HG03442 (cell line): ENCODE measurements at regions not wholly inside any gene's neighbourhood (a gene's known extent, or its start where the extent isn't known, plus 50 kb on each side); places are given as distances from the start of the nearest gene placed in this dataset.

ENCODE experiments used
- ATAC-seq: cut with Tn5 transposase; IDR thresholded peaks from one replicate; pipeline ENCODE4 v1.9.1; 2021; ENCODE audit warnings: mild to moderate bottlenecking, moderate library complexity; ENCODE audit not compliant: unreplicated experiment

DNA sequence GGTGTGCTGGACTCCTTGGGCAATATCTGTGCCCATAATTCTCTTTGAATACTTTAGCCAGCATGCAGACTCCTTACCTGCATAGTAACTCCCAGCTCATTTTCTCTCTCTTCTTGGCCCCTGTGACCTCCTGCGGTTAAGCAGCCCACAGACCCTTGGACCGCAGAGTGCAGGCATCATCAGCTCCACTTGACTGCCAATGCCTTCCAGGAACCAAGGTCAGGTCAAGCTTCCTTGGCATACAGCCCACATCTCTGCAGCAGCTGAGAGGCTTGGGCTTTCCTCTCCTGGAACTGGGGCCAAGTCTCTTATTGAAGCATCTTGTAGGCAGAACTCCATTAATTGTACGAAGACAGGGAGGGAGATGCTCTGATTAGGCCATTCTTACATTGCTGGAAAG lies 130.1 kb upstream of the PIEZO2 start:
- no peak for ATAC-seq

DNA sequence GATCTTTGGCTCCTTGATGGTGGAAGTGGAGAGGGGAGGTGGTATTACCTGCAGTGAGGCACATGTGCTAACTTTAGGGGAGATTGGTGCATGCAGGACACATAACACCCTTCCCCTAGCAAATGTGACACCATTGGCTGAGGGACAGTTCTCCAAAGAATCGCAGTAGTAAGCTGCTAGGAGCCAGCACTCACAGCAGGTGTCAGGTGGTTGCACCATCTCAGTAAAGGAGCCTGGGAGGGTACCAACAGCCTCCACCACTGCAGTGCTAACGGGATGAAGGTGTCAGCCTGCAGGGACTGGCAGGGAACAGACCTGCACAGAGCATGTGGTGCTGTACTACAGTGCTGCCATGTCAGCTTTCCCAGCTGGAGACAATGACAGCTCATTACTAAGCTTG lies 127.3 kb upstream of the PIEZO2 start:
- no peak for ATAC-seq

DNA sequence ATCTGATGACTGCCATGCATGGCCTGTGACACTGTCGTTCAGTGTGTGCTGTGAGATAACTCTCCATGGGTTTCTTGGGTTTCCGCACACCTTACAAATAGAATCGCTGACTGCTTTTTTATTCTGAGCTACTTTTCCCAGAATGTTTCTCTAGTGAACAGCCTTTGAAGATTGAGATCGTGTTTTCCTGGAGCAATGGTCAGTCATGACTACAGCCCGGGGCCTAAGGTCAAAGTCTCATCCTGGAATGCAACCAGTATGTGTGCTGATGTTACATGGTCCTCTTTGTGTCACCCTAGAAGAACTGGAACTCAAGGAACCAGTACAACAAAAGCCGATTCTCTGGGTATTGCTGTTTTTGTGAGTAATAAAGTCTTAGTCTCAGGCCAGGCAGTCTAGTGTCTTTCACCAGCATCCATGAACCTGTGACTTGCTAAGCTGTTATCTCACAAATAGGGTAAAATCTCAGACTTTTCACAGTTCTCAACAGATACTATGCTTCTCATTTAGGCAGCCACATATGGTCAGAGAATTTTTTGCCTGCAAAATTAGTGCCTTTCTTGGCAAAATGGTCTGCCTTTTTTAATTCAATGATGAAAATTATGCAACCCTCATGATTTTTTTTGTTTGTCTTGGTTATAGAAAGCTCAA lies 124.9 kb upstream of the PIEZO2 start:
- ATAC-seq: no peak

DNA sequence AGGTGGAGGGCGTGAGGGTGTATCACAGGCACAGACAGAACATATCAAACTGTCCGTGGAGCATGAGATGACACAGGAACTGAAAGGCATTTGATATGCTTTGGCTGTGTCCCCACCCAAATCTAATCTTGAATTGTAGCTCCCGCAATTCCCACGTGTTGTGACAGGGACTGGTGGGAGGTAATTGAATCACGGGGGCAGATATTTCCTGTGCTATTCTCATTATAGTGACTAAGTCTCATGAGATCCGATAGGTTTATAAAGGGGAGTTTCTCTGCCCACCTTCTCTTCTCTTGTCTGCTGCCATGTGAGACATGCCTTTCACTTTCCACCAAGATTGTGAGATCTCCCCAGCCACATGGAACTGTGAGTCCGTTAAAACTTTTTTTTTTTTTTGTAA lies 123.1 kb upstream of the PIEZO2 start:
- no peak for ATAC-seq

DNA sequence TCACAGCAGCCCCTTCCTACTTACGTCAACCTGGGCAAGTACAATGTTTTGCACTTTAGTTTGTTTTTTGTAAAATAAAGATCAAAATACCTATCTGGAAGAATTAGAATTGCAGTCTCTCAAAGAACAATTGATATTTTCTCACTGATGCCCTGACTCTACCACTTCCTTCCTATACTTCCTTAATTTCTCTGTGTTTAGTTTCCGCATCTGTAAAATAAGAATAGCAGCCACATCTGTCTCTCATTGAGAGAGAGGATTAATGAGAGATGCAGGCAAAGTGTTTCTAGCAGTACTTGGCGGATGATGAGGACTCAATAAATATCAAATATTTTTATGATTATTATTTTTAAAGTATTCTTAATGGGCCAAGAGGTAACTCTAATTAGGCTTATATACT lies 122.6 kb upstream of the PIEZO2 start:
- ATAC-seq: no peak

DNA sequence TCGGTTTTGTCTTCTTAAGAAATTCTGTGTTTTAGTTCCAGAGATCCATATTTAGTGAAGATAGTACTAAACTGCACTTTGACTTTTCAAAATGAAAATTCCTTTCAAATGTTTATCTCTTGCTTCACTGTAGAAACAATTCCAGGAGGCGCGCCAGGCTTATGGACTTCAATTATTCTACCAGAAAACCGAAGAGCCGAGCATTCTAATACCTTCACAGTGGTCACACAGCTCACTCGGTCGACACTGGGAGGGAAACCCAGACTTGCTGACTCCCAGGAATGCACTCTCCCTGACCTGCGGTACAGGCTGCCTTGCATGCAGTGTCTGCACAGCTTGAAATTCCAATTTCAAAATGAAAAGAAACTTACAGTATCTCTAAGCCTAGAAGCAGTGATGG lies 119.9 kb upstream of the PIEZO2 start:
- ATAC-seq: no peak

DNA sequence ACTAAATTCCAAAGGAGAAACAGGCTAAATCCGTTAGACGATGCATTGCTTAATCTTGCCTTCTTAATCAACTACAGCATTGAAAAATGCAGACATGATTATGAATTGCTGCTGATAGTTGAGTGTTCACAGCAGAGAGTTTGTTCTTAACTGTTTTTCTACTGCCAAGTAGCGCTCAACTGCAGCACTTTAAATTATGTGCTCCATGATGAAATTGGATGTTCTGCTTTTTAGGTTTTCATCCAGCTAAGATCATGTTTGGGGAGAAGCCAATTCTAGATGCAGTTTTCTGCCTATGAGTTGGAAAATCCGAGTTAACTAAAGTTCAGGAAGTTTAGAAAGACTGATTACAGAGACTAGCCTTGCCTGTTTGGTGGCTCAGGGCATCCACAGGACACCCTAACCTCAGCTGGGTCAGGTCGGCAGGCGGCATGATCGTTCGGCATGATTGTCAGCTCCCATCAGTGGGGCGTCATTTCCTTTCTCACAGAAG lies 119.4 kb upstream of the PIEZO2 start:
- no peak for ATAC-seq

DNA sequence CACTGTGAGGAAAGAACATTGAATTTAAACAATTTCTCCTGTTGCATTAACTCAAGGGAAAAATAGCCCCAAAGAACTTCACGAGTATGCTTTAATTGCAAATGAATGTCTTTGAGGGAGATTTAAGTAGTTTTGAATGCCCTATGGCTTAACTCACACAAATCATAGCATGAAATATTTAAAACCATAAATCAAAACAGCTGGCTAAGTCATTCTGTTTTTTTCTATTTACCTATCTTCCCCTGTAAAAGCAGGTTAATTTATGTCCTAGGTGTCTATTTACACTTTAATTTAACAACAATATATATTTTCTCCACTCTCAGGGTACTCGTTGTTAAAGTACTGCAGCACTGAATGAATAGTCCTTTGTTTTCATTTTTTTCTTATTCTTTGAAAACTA lies 118.8 kb upstream of the PIEZO2 start:
- no peak for ATAC-seq

DNA sequence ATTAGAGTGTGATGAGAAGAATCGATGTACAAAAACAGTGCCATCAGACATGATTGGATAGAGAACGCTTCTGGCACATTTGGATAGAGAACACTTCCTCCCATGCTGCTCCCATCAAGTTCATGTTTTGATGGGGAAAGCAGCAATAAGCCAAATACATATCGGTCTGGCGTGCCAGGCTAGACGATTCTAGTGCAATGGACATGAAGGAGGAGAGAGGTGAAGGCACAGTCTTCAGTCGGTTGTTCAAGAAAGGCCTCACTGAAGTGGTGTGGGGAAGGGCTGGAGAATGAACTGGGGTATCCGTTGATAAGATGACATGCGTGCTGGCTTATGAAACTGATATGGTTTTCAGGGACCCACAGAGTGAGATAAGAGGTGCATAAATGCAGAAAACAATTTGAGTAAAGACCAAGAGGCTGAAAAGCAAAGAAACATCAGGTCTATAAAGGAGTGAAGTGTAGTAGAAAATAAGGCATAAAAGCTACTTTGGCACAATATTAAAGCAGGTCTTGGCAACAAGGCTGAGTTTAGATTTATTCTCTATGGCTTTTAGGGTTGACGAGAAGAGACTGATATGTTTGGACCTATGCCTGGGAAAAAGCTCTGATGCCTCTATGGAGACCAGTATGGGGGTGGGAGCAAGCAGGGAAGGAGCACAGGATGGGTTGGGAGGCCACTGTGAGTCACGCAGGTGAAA lies 117.6 kb upstream of the PIEZO2 start:
- no peak for ATAC-seq

DNA sequence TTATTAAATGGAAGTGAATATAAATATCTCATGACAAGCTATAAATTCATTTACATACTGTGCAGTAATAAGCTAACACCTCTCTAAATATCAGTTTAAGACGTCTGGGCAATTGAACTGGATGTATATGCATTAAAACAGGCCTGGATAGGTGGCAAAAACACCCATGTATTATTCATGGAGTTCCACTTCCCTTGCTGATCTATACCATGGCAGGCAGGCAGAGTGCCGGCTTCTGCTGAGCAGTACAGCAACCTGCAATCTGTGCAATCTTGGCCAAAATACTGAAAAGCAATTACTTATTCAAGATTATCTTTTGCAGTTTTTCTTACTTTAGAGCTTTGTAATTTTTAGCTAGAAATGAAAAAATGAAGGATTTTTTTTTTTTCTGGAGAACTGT lies 112.1 kb upstream of the PIEZO2 start:
- ATAC-seq: no peak

DNA sequence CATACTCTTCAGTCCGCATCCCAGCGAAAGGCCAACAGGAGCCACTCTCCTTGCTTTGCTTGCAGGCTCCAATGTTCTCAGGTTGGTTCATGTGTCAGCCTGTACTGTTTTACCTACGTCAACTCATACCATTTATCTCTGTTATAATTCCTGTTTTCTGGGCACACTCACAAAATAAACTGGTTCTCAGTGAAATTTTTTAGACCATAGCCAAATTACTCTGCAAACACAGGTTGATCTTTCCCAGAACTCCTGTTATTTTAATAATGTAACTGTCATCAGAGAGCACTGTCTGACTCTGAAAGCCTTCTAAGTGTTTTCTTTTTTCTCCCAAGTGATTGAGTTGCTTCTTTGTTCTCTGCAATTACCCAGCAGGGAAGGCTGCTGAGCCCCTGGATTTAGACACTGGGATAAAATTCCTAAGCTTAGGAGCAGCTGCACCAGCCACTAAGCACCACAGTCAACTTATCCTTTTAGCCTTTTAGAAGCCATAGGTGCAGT lies 111.6 kb upstream of the PIEZO2 start:
- ATAC-seq: no peak

DNA sequence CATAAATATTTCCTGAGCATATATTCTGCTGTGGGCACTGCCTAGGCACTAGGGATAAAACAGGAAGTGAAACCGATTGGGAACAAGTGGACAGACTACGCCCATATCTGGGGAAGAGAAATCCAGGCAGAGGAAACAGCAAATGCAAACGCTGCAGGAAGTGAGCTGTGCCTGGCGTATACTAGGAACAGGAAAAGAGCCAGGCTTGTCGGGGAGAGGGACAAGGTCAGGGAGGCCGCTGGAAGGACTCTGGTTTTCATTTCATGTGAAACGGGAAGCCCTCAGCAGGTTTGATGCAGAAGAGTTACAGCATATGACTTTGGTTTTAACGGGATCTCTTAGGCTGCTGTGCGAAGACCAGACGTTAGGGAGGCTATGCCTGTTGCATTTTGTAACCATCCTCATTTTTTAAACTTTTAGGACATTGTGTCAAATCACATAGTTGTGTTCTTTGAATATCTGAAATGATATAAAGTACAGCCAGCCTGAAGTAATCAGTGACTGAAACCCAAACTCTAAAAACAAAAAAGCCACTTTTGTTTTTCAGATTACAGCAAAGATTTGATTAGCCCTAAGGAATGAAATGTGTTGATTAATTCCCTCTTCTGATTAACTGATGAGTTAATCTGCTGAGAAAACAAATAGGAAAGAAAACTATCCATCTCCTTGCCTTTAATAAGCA lies 110.2 kb upstream of the PIEZO2 start:
- no peak for ATAC-seq

DNA sequence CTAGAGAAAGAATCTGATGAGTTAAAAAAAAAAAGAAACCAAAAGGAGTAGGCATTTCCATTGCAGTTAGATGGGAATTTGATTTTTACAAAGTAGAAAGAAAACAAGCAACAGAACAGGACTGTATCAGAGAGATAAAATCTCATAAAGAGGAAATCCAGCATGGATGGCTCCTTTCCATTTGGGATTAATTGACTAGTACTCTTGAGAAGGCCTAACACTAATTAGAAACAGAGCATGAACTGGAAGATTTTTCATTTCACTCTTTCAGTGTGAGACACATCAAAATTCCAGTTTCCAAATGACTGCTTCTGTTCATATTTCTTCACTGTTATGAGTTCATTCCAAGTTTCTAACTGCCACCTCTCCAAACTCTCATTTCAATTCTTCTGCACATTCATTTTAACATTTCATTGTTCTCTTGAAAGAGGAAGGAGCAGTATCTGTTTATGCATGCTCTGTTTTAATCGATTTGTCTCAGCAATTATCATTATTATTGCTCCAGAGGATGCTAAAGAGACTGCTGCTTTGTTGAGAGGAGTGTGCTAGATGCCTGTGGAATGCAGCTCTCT lies 108.8 kb upstream of the PIEZO2 start:
- ATAC-seq: no peak

DNA sequence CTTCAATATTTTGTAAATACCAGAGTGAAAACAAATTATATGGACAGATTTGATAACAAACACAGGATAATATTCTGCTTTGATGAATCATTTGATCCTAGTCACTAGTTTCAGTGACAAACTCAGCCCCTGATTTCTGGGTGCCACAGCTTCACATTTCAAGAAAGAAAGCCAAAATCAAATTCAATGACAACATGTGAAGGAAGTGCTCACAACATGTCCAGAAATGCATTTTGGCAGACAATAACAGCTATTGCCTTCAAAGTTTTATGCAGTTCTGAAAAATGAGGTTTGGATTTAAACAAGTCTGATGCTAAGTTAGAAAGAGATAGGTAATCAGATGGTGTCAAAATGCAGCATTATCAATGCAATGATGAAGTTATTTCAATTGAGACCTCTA lies 106.9 kb upstream of the PIEZO2 start:
- ATAC-seq: no peak

DNA sequence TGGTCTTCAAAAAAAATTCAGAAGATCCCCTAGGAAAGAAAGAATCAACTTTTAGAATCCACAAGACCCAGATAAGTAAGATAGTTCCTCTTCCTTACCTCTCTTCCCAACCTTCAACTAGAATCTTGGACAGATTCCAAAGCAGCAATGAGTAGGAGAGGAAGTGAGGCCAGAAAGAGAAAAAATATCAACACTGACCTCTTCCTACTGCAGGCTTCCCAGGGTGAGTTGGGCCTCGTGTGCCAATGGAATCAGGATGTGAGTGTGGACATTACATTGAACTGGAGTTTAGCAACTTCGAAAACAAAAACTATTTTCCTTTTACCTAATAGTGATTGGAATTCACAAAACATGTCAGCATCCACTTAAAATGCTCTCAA lies 102.5 kb upstream of the PIEZO2 start:
- ATAC-seq: no peak

DNA sequence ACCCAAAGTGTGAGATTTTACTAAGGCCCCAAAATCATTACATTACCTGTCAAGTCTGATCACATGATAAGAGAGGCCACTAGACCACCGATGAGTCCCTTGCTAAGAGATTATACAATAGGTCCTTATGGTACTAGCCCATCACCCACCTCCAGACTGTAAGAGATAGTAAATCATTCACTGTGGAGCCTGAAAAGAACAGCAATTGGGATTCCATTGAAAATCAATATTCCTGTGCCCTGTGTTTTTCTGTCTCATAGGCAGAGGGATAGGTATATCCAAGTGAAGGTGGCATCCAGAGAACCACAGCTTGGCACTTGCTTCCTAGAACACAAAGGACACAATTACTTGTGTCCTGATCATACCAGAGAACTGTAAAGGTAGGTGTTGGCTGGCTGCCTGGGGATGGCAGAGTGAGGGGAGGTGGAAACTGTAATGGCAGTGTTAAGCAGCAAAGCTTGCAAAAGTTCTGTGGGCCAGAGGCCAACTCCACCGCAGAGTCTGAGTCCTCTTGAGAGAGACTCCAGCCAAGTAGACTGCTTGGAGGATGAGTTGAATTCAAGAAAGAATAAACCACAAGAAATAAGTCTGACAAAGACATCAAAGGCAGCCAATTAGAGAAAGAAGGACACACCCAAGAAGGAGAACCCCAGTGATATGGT lies 102.0 kb upstream of the PIEZO2 start:
- ATAC-seq: no peak

DNA sequence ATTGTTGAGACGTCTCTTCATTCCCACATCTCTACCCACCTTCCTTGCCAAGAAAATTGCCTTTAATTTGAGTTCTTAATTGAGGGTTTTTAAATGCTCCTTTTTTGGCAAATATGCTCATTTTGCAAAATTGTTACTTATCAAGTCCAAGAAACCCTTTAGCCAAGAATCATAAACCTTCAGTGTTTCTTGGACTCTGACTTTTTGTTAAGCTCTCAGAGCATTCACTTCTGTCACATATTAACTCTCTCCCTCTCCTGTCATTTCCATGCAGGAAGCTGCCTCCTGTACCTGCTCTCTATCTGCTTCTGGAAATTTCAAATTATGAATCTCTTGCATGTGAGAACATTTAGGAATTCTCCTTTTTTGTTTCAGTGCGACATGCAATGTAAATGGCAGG lies 100.0 kb upstream of the PIEZO2 start:
- ATAC-seq: no peak

DNA sequence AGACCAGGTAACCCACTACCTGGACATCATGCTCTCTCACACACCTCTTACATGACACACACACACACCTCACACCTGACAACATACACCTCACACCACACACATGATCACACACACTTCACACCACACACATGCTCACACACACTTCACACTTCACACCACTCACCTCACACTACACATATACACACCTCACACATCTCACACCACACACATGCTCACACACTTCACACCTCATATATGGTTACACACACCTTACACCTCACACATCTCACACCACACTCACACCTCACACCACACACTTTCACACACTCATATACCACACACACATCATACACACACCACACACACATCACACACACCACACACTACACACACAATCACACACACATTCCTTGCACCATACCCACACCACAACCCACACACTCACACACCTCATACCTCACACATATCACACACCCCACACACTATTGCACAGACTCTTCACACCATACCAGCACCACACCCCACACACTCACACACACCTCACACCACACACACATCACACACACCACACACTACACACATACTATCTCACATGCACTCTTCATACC lies 98.1 kb upstream of the PIEZO2 start:
- no peak for ATAC-seq

DNA sequence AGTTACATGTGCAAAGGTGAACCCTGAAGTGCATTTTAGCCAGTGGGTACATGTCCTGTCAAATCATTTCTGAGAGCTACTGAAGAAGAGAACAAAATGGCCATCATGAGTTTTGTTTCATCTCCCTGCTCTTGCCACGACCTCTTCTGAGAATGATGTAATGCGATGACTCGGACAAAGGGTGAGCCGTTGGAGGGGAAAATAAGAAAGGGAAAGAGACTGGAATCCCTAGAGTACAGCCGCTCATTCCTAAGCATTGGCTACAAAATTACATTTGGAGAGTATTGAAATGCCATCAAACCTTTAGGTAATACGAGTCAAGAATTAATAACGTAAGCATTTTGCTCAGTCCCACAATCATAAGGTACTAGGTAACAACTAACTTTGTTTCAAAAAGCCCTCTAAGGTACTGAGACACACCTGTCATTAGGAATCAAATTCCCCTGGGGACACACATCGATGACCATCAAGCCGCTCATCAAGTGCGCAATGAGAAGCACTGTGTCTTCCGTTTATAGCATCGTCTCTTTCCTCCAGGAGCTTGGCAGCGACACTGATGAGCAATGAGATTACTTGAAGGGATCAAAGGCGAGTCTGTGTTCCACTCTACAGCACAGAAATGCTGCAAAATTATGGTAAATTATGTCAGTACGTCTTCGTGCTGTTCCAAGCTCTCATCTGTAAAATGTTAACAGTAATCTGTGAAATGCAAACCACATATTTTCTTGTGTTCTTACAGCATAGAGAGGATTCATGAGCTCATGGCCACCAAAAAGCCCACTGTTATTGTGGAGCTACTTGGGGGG lies 97.3 kb upstream of the PIEZO2 start:
- ATAC-seq: no peak

DNA sequence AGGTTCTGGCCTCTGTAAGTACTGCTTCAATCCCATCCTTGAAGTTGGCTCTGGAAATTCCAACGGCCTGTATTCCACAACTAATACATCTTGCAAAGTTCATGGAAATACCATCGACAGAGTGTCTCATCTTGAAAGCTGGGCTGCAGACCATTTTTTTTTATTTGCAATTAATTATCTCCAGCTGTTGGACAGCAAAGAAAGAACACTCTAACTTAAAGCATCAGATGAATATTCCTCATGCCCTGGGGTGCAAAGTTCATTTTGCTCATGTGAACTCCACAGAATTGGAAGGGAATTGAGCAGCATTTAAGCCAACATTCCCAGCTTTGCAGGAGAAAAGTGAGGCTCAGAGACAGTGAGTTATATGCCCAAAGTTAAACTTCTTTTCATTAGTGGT lies 96.5 kb upstream of the PIEZO2 start:
- no peak for ATAC-seq
